GM19239 (cell line): ENCODE measurements at regions not wholly inside any gene's neighbourhood (a gene's known extent, or its start where the extent isn't known, plus 50 kb on each side); places are given as distances from the start of the nearest gene placed in this dataset.

Experiments used
- DNase-seq: peaks from one replicate; pipeline ENCODE4 v3.0.0; 2011; ENCODE audit warnings: low spot score; ENCODE audit not compliant: insufficient read length
- FAIRE-seq: peaks from 2 replicates; lab custom pipeline; 2011; peaks lifted over from hg19 to GRCh38; lab: Jason Lieb, UNC

DNA sequence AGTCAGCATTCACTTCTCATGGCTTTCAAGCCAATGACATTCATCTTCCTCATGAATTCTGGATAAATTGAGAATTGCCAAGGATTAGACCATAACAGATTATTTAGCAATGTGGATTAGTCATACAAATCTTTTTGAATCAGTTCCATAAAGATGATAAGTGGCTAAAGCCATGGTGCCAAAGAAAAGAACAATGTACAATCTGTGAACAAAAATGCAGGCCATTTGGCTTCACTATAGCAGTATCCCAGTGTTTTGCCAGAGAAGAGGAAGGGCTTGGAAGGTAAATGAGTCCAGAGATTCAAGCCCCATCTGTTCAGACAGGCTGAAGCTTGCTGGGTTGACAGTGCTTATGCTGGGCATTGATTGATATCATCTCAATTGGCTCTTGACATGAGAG is 376.4 kb upstream of the LRRC7 start:
- FAIRE-seq (no peak), DNase-seq (no peak)

DNA sequence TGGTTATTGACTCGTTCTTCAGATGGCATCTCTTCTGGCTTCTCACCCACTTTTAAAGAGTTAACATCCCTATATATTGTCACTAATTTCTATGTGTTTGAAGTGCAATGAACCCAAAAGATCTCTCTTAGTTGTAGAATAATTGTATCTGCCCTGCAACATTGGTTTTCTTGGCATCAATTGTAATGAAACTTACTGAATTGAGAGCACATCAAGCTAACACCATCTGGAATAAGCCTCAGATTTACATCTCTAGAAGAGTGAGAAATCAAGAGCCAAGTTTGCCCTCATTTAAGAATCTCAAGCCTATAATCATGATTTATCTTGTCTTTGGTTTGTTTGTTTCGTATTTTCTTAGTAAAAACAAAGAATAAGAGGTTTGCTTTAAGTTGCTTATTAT is 372.6 kb upstream of the LRRC7 start:
- FAIRE-seq (no peak), DNase-seq (no peak)

- no peak for DNase-seq
- FAIRE-seq: no peak
These were observed 371.7 kb upstream of the LRRC7 start for GRCh38 chr1:69196071-69196470.

DNA sequence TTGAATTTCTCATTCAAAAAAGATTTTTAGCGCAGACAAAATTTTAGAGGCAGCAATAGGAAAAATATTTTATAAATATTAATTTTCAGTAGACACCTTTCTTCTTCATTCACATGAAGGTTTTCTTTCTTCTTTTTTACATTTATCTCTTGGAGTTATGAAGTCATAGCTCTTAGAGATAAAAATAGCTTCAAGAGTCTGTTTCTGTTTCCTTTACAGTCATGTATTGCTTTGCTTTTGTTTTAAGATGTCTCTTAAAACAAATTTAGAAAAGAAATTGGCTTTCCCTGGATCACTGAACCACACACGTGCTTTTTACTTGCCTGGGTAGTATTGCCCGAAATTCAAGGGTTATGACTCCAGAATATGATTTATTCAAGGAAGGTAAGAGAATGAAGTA is 369.9 kb upstream of the LRRC7 start:
- DNase-seq: no peak
- no peak for FAIRE-seq

DNA sequence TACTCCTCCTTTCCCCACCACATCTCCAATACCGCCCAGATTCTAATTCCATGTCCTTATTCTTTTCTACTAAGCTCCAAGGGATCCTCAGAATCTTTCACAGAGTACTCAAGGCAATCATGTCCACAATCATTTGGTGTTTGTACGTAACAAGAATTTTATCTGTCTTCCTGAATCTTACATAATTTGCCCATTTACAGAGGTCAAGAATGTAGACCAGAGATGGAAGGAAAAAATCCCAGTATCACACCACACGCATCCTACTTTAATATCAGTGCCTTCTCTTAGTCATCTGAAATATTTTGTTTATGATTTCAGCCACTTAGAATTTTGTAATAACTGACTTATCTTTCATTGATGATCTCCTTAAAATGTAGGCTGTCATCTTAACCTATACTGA is 366.0 kb upstream of the LRRC7 start:
- DNase-seq (no peak), FAIRE-seq (no peak)

GRCh38 chr1:69203166-69203565 is 364.6 kb upstream of the LRRC7 start:
- FAIRE-seq (no peak), DNase-seq (no peak)

- FAIRE-seq (no peak), DNase-seq (no peak)
These were observed 354.1 kb upstream of the LRRC7 start for GRCh38 chr1:69213644-69214043.

- no peak for DNase-seq
- FAIRE-seq: no peak
These were observed 351.8 kb upstream of the LRRC7 start for GRCh38 chr1:69215883-69216282.

GRCh38 chr1:69220672-69221071 is 347.1 kb upstream of the LRRC7 start:
- no peak for DNase-seq
- FAIRE-seq: no peak

DNA sequence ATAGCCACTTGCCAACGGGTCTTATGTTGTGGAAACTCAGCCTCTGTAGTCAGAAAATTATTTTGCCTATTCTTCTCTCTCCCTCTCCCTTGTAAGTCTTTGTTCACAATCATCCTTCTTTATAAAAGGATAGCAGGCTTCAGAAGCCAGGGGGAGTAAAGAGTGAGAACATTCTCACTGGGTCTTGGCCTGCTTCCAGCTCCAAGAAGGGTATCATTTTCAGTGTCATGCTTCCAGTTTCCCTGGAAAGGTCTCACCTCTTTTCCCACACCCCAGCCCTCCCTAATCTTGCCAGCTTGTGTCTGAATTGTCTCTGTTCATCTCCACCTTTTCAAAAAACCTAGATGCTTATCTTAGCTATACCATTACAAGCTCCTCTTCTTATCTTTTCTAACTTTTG is 346.2 kb upstream of the LRRC7 start:
- no peak for FAIRE-seq
- DNase-seq: no peak

- DNase-seq (no peak), FAIRE-seq (no peak)
These were observed 344.6 kb upstream of the LRRC7 start for GRCh38 chr1:69223156-69223555.

GRCh38 chr1:69228501-69228900 is 339.2 kb upstream of the LRRC7 start:
- DNase-seq (no peak), FAIRE-seq (no peak)

GRCh38 chr1:69230208-69230607 is 337.5 kb upstream of the LRRC7 start:
- FAIRE-seq (no peak), DNase-seq (no peak)

- DNase-seq: no peak
- no peak for FAIRE-seq
These were observed 334.3 kb upstream of the LRRC7 start for GRCh38 chr1:69233463-69233862.

DNA sequence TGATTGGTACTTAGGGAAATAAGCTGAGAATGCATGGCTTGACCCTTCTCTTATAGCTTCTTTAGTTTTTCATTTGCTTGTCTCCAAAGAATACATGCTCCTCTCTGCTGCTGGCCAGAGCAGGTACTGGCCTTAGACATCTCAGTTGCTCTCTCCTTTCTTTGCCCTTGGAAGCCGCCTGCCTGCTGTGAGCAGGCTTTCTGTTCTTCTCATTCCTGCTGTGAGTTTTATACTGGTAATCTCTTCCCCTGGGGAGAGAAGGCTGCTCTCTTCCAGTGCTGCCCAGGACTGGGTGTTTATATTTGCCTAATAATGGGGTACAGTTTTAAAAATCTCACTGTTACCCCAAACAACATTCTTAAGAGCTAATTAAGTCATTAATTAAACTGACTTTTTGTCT is 323.5 kb upstream of the LRRC7 start:
- DNase-seq (no peak), FAIRE-seq (no peak)

GRCh38 chr1:69246109-69246508 is 321.6 kb upstream of the LRRC7 start:
- FAIRE-seq (no peak), DNase-seq (no peak)

DNA sequence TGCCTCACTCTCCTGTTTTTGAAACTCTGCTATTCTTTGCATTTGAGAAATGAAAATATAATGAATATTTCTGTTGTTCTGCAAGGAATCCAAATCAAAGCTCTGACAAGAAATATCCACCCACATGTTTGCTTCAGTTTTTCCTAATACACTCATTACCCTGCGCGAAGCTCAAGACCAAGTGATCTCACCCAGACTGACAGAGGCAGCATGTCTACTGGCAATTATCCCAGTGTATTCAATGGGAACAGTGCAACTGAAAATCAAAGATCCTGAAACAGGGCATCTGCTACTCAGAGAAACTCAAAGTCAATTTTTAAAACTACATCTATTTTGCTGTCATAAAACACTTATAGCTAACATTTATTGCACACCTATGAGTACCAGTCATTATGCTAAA is 321.0 kb upstream of the LRRC7 start:
- FAIRE-seq: no peak
- DNase-seq: no peak

GRCh38 chr1:69252696-69253095 is 315.0 kb upstream of the LRRC7 start:
- FAIRE-seq: no peak

DNA sequence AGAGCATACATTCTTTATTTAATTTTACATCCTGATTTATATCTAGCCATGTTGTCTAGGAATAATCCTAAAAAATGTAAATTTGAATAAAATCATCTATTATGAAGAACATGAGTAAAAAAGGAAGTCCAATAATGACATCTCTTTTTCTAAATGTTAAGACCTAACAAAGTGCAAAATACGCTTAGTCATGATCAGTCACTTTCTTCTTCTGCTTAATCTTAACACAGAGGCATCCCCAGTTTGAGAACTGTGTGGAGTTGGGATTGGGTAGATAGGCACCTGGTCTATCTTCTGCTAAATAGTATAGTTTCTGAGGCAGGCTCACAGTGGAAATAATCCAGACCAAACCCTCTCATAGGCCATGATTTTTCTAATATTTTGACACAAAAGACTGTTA is 311.7 kb upstream of the LRRC7 start:
- DNase-seq: no peak
- no peak for FAIRE-seq

More at GRCh38 chr1:69252696-69253095, 315.0 kb upstream of the LRRC7 start:
- no peak for DNase-seq

- no peak for DNase-seq
- FAIRE-seq: no peak
These were observed 308.9 kb upstream of the LRRC7 start for GRCh38 chr1:69258842-69259241.

DNA sequence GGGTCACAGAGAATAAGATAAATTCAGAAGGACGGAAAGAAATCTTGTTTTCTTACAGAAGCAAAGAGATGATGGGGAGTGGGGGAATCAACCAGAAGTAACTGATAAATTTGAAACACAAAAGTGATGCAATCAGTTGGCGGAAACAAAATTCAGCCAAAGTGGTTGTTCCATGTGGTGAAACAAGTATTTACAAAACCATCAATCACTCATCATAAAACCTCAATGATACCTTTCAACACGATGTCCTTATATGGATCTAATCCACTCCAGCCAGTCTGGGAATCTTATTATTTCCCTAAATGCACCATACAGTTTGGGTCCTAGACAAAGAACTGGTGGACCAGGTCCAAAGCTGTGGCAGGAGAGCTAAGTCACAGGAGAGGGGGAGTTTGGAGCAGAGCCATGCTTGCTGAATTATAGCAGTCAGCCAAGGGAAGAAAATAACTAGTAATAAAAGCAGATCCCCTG is 303.8 kb upstream of the LRRC7 start:
- DNase-seq (no peak), FAIRE-seq (no peak)

DNA sequence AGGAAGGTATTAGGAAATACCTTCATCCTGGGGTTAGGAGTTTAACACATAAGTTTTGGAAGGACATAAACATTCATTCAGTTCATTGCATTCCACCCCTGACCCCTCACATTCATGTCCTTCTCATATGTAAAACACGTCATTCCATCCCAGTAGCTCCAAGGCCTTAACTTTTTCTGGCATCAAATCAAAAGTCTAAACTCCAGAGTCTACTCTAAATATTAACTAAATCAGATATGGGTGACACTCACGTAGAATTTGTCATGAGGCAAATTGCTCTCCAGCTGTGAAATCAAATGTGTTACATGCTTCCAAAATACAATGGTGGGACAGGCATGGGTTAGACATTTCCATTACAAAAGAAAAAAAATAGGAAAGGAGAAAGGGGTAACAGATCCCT is 298.2 kb upstream of the LRRC7 start:
- DNase-seq: no peak

DNA sequence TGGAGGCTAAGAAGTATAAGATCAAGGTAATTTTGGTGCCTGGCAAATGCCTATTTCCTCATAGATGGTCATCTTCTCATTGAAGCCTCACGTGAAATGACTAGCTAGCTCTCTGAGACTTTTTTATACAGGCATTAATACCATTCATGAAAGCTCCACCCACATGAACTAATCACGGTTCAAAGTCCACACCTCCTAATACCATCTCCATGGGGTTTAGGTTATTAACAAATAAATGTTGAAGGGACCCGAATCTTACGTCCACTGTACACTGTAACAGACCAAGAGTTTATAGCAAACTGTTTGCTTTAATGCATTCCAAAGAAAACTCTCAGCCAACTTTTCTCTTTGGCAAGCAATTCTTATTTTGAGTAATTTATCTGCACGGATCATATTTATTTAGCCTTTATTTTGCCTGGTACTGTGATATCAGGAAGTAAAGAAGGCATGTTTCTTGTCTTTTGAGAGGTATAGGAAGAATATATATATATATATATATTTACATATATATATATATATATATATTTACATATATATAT is 296.1 kb upstream of the LRRC7 start:
- no peak for FAIRE-seq

More for the DNA sequence above, 298.2 kb upstream of the LRRC7 start:
- no peak for FAIRE-seq

More for the DNA sequence above, 296.1 kb upstream of the LRRC7 start:
- DNase-seq: no peak
